Thoracic aorta (tissue), 2 donors: ENCODE measurements at regions not wholly inside any gene's neighbourhood (a gene's known extent, or its start where the extent isn't known, plus 50 kb on each side); places are given as distances from the start of the nearest gene placed in this dataset.

Experiments used
- ATAC-seq: fragments of 150-250 bp; one replicate; pipeline ENCODE4 v1.8.0; 2017; ENCODE audit warnings: low read depth; ENCODE audit not compliant: insufficient number of reproducible peaks, low FRiP score
- DNase-seq: peaks from one replicate; pipeline ENCODE4 v3.0.0-alpha.2; 2020; ENCODE audit warnings: low spot score
- H3K27ac ChIP-seq, 2 donors: fragments of 200-600 bp; sonication (generic); 1 replicate in 1 of 2; 2 replicates in 1 of 2; pipeline ENCODE4 v1.5.1; 2016; ENCODE audit warnings: mild to moderate bottlenecking in 2 of 2, moderate library complexity in 2 of 2
- H3K27me3 ChIP-seq: fragments of 200-600 bp; sonication (generic); replicated peaks from 2 replicates; pipeline ENCODE4 v1.6.0; 2016; ENCODE audit warnings: mild to moderate bottlenecking; ENCODE audit not compliant: insufficient read depth
- H3K36me3 ChIP-seq: fragments of 200-600 bp; sonication (generic); one replicate; pipeline ENCODE4 v1.5.1; 2016
- H3K4me1 ChIP-seq, 2 donors: fragments of 200-600 bp; sonication (generic); 1 replicate in 1 of 2; 2 replicates in 1 of 2; pipeline versions ENCODE4 v1.5.1 to v1.6.0; 2016; ENCODE audit warnings: low read depth in 2 of 2, mild to moderate bottlenecking in 1 of 2; ENCODE audit not compliant: control insufficient read depth in 1 of 2
- H3K4me3 ChIP-seq: fragments of 200-600 bp; sonication (generic); 2 replicates; pipeline ENCODE4 v1.5.1; 2016; ENCODE audit warnings: mild to moderate bottlenecking
- H3K9me3 ChIP-seq: fragments of 200-600 bp; sonication (generic); 2 replicates; pipeline ENCODE4 v1.5.1; 2016
- CTCF ChIP-seq: fragments of 200-600 bp; sonication (generic); IDR thresholded peaks from one replicate; pipeline ENCODE4 v1.5.1; 2019; ENCODE audit warnings: antibody characterized with exemption

- DNase-seq (no peak), ATAC-seq (no peak)
- no peaks in the 10 kb centered on the region for H3K27me3 ChIP-seq
- no peaks in the 10 kb centered on the region for H3K9me3 ChIP-seq
- H3K4me1 ChIP-seq = no peaks in the 10 kb centered on the region
- TF ChIP-seq CTCF = no peak
- no peaks in the 10 kb centered on the region for H3K36me3 ChIP-seq
- no peak overlapping the region for H3K27ac ChIP-seq
- no peak overlapping the region for H3K4me3 ChIP-seq
These were observed 964.6 kb downstream of the HACE1 start for GRCh38 chr6:103895136-103895535.

GRCh38 chr6:103893141-103893581, 966.6 kb downstream of the HACE1 start:
- DNase-seq = no peak
- Histone ChIP-seq H3K27me3 (no peaks in the 10 kb centered on the region), H3K36me3 (no peaks in the 10 kb centered on the region), H3K4me3 (no peak overlapping the region), H3K4me1 (no peaks in the 10 kb centered on the region), H3K27ac (no peak overlapping the region), H3K9me3 (no peaks in the 10 kb centered on the region)
- TF ChIP-seq CTCF = no peak
- ATAC-seq = no peak

GRCh38 chr6:103886951-103887350, 972.8 kb downstream of the HACE1 start:
- ATAC-seq = no peak
- Histone ChIP-seq H3K9me3 (no peaks in the 10 kb centered on the region), H3K4me3 (no peak overlapping the region), H3K36me3 (no peaks in the 10 kb centered on the region), H3K27ac (no peak overlapping the region), H3K4me1 (no peaks in the 10 kb centered on the region), H3K27me3 (no peaks in the 10 kb centered on the region)
- TF ChIP-seq CTCF = no peak
- no peak for DNase-seq

GRCh38 chr6:103885446-103885845, 974.3 kb downstream of the HACE1 start:
- DNase-seq (no peak), ATAC-seq (no peak)
- Histone ChIP-seq H3K36me3 (no peaks in the 10 kb centered on the region), H3K4me1 (no peaks in the 10 kb centered on the region), H3K27ac (no peak overlapping the region), H3K27me3 (no peaks in the 10 kb centered on the region), H3K9me3 (no peaks in the 10 kb centered on the region), H3K4me3 (no peak overlapping the region)
- no peak for TF ChIP-seq CTCF

GRCh38 chr6:103879800-103880199, 979.9 kb downstream of the HACE1 start:
- H3K27me3 ChIP-seq = no peaks in the 10 kb centered on the region
- no peak overlapping the region for H3K4me3 ChIP-seq
- H3K36me3 ChIP-seq = no peaks in the 10 kb centered on the region
- no peak for TF ChIP-seq CTCF
- H3K9me3 ChIP-seq = no peaks in the 10 kb centered on the region
- no peak overlapping the region for H3K27ac ChIP-seq
- DNase-seq (no peak), ATAC-seq (no peak)
- H3K4me1 ChIP-seq = no peaks in the 10 kb centered on the region
